Loucy (cell line): ENCODE measurements at regions not wholly inside any gene's neighbourhood (a gene's known extent, or its start where the extent isn't known, plus 50 kb on each side); places are given as distances from the start of the nearest gene placed in this dataset.

Source experiments
- CTCF ChIP-seq: fragments of 200-600 bp; sonication (generic); conservative IDR thresholded peaks from 2 replicates; pipeline ENCODE4 v1.5.1; 2014; ENCODE audit warnings: mild to moderate bottlenecking, antibody characterized with exemption, low read length
- EZH2phosphoT487 ChIP-seq: fragments of 200-600 bp; IDR thresholded peaks from 2 replicates; pipeline ENCODE4 v1.6.1; 2018; ENCODE audit warnings: antibody characterized with exemption, mild to moderate bottlenecking, moderate library complexity, borderline replicate concordance

- no peak for TF ChIP-seq CTCF
- TF ChIP-seq EZH2phosphoT487, result no peak
Measured at GRCh38 chr15:23855947-23856346, 168.8 kb upstream of the NDN start.
